Nucleus accumbens (tissue), 56 donors: ENCODE measurements at regions not wholly inside any gene's neighbourhood (a gene's known extent, or its start where the extent isn't known, plus 50 kb on each side); places are given as distances from the start of the nearest gene placed in this dataset.

Source experiments
- DNase-seq, 56 donors: peaks; one replicate each; lab custom pipeline; 2025; lab: John Stamatoyannopoulos, UW

GRCh38 chr13:40292536-40292935 lies 373.9 kb downstream of the FOXO1 start:
- DNase-seq: no peak

DNA sequence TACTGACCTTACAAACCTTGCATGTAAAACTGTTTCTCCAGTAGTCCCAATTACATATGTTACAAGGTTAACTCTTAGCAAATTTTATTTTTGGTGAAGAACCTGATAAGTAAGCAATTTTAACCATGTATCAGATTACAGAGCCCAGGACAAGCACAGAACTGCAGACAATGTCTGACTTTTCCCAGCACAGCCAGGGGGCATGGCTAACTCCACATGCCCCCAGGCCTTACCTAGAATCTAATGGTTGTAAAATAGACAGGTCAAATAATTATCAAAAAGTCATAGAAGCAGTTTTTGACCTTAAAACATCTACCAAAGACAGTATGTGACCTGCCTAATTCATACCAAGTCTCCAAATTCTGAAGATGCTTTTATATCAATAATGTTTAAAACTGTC lies 364.1 kb downstream of the FOXO1 start:
- no peak for DNase-seq

GRCh38 chr13:40304391-40304790 lies 362.1 kb downstream of the FOXO1 start:
- DNase-seq: no peak

DNA sequence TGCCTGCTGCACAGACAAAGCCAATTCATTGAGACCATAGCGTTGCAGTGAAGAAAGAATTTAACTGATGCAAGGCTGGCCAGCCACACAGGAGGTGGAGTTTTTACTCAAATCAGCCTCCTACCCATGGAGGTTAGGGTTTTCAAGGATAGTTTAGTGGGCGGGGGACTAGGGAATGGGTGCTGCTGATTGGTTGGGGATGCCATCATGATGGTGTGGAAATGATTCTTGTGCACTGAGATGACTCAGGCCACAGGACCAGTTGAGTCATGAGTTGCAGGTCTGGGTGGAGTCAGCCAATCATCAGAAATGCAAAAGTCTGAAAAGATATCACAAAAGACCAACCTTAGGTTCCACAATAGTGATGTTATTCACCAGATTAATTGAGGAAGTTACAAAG lies 359.6 kb downstream of the FOXO1 start:
- DNase-seq: no peak

DNA sequence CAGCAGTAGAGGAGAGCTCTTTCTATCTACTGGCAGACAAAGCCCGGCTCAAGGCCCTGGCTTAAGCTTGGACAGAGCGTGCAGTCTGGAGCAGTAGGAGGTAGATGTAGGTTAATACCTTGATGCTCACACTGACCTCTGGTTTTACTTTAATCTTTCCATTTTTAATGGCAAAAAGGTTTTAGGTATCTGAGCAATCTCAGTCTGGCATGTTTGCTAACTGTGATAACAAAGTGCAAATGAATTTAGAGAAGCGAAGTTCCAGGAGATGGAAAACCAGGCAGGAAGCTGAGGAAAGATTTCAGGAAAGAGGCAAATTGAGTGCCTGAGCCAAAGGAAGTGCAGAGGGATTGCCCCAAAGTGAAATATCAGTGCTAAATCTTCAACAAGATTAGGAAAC lies 356.6 kb downstream of the FOXO1 start:
- DNase-seq: no peak

- no peak for DNase-seq
These were observed 354.9 kb downstream of the FOXO1 start for GRCh38 chr13:40311356-40312101.

DNA sequence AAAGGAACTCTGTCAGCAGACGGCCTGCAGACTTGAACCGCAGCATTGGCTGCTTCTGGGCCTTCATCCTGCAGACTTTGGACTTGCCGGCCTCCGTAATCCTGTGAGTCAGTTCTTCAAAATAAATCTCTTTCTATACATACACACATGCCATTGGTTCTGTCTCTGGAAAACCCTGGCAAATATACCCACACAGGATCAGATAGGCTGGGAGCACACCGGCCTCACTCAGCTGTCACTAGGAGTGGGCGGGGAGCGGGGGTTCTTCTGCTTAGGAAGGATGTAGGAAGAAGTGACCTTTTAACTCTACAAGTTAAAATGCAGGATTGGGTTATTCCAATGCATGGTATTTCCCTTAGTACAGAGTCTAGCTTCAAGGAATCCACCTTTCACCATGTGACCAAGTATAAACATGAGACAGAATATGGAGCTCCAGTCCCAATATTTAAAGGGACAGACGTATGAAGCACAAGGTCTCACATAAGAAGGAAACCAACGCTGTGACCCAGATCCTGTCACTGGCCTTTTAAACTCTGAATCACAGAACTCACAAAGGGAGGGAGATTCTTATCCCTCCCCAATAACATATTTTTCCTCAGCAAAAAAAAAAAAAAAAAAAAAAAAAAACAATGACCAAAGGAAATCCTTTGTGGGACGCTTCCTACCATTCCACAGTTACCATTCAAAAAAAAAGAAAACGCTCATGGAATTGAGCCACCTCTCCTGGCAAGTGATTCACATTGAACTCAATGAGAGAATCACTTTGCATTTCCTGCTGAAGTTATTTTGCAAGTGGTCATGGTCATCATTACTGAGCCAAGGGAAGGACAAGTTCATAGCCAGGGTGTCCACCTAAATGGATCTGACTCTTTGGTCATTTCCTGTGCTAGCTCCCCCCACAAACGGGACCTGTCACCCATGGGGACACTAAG lies 352.9 kb downstream of the FOXO1 start:
- no peak for DNase-seq

GRCh38 chr13:40315416-40316064 lies 350.9 kb downstream of the FOXO1 start:
- no peak for DNase-seq

GRCh38 chr13:40316301-40316700 lies 350.1 kb downstream of the FOXO1 start:
- no peak for DNase-seq

DNA sequence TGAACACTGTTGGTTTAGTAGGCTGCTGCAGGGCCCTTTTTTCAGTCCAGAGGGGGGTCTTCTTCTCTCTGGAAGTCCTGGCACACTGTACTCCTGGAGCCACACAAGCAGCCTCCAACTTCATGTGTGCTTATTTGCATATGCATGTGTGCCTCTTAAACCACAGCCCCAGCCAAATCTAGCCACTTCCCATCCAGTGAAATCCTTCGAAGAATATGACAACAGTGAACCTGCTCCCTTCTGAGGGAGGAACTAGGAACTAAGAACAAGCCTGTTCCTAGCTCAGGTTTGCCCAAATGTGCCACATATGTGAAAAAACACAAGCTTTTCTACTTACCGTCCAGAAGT lies 348.5 kb downstream of the FOXO1 start:
- DNase-seq: no peak

DNA sequence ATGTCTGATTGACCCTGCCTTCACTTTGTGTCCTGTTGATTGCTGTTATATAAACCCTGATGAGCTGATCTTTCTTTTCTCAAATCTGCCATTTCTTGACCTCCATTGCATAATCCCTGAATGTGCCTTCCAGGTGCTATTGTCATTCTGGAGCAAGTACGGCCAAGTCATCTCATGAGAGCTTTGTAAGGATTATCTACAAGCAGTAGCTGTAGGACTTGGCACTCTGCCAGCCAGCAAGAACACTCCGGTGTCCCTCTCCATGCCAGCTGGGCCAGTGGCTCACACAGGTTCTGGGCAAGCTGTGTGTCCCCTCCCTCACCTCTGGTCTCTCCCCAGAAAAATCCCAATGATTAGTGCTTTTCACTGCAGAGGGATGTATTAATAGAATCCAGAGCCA lies 348.1 kb downstream of the FOXO1 start:
- DNase-seq: peak in 16 of 56 donors; percentile 2 to 65 (median 12)

DNA sequence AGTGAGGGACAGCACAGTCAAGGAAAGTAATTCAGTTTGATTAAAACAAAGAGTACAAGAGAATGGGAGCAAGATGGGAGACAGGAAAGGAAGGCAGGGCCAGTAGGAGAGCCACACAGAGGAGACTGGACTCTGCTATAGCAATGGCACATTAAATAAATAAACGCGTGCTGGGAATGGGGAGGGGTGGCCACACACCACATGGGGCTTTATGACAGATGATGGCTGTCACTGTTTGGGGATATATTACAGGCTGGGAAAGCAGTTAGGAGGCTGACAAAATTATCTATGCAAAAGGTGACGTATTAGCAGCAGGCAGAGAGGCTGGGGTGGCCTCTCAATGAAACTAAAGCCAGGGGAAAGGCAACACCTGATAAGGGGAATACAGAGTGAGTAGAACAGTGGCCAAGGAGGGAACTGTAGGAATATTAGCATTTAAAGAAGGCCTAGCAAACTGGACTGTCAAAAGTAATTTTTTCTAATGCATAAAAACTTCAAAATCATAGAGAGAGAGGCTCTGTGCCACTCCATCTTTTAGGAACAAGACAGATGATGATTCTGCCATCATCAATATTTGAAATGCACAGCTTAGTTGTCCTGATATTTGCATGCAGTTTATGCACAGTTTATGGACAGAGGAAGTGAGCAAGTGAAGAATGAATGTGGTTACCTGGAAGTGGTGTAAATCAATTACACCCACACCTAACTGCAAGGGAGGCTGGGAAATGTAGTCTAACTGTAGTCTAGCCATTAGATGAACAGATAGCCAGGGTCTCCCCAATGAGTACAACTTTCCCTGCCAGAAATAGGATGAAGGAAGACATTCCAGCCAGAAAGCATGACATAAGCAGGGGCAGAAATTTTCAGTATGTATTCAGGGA lies 346.5 kb downstream of the FOXO1 start:
- DNase-seq: no peak

DNA sequence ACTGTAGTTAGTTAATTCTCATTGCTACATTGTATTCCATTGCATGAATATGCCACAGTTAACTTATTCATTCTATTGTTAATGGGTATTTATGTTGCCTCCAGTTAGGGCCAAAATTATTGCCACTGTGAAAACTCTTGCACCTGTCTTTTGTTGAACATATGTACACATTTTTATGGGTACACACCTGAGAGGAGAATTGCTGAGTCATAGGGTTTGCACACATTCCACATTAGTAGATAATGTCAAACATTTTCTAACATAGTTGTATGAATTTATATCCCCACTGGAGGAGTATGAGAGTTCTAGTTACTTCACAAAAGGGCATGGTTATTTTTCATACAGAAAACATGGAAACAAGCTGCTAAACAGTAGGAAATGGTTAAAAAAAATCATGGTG lies 338.4 kb downstream of the FOXO1 start:
- DNase-seq: no peak

- no peak for DNase-seq
These were observed 336.5 kb downstream of the FOXO1 start for GRCh38 chr13:40329781-40330485.

DNA sequence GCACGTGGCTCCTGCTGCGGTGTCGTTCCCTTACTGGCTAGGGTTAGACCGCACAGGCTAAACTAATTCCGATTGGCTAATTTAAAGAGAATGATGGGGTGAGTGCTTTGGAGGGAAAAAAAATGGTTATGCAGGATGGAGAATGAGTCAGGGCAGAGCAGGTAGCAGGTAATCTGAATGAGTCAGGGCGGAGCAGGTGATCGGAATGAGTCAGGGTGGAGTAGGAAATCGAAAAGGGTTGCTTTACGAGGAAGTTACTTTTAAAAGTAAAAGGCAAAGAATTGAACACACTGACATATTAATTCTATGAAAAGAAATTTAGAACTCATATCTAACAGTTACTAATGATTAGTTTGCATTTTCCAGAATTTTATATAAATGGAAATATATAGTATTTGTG lies 335.5 kb downstream of the FOXO1 start:
- peak in 2 of 56 donors; percentile 5 to 24 for DNase-seq

GRCh38 chr13:40331802-40332201 lies 334.6 kb downstream of the FOXO1 start:
- DNase-seq: no peak

GRCh38 chr13:40333226-40333625 lies 333.2 kb downstream of the FOXO1 start:
- DNase-seq: no peak

DNA sequence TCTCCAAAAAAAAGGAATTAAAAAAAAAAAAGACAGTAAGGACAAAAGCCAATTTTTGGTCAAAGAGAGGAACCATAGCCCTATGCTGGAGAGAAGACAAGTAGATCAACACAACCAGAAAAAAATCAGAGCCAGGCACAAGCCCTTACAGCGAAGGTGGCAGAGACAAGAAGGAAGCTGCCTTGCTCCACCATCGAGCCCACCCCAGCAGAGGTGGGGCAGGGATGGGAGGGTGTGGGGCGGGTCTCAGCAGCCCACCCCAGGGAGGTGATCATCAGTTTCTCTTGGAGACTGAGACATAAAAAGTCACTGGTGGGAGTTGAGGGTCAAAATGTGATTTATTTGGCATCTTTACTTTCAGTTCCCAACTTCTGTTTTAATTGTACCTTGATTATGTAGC lies 332.4 kb downstream of the FOXO1 start:
- DNase-seq: no peak

GRCh38 chr13:40334616-40335015 lies 331.8 kb downstream of the FOXO1 start:
- DNase-seq: no peak
